Adrenal gland (tissue), 5 donors: ENCODE measurements at regions not wholly inside any gene's neighbourhood (a gene's known extent, or its start where the extent isn't known, plus 50 kb on each side); places are given as distances from the start of the nearest gene placed in this dataset.

Experiments
- POLR2A ChIP-seq, 2 donors: fragments of 450-650 bp; IDR thresholded peaks; one replicate each; pipeline ENCODE4 v1.6.1; 2017; ENCODE audit warnings: antibody characterized with exemption in 2 of 2, mild to moderate bottlenecking in 2 of 2, moderate library complexity in 1 of 2
- TF ChIP-seq, protein P1 (sequence below), 6 experiments: fragments of 450-650 bp in 4 of 6; fragments of 200-600 bp in 2 of 6; sonication (generic) in 1 of 6; IDR thresholded peaks; 1 replicate in 5 of 6; 2 replicates in 1 of 6; pipeline versions ENCODE4 v1.5.1 to v1.8.0; 2016 to 2021; ENCODE audit warnings: antibody characterized with exemption in 6 of 6, mild to moderate bottlenecking in 2 of 6, moderate library complexity in 1 of 6
- donor health status: DM: no; HTN: no; CAD: no.

DNA sequence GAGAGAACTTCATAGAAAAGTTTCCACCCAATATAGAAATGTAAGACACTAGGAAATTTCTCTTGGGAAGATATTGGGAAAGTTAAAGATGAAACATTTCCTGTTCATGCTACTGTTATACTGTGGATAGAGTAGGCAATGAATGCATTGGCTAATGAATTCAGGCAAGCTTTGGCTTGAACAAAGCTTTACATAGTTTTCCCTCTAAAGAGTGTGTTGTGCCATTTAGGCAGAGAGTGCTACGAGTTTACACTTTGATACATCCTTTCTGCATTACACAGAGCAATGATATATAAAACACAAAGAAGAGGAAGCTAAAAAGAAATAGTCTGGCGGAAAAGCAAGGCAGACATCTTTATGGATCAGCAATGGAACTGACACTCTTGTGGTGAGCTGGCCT lies 125.9 kb upstream of the SHH start:
- no peak for TF ChIP-seq POLR2A (IDR thresholded peaks at IDR 0.05)
- TF ChIP-seq, protein P1, sequence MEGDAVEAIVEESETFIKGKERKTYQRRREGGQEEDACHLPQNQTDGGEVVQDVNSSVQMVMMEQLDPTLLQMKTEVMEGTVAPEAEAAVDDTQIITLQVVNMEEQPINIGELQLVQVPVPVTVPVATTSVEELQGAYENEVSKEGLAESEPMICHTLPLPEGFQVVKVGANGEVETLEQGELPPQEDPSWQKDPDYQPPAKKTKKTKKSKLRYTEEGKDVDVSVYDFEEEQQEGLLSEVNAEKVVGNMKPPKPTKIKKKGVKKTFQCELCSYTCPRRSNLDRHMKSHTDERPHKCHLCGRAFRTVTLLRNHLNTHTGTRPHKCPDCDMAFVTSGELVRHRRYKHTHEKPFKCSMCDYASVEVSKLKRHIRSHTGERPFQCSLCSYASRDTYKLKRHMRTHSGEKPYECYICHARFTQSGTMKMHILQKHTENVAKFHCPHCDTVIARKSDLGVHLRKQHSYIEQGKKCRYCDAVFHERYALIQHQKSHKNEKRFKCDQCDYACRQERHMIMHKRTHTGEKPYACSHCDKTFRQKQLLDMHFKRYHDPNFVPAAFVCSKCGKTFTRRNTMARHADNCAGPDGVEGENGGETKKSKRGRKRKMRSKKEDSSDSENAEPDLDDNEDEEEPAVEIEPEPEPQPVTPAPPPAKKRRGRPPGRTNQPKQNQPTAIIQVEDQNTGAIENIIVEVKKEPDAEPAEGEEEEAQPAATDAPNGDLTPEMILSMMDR (IDR thresholded peaks at IDR 0.05) = no peak
